SK-N-SH treated with all-trans-retinoic acid at 6 μM for 48 hours (cell line): ENCODE measurements at regions not wholly inside any gene's neighbourhood (a gene's known extent, or its start where the extent isn't known, plus 50 kb on each side); places are given as distances from the start of the nearest gene placed in this dataset.

Experiments
- ATAC-seq: fragments of 200-7000 bp; cut with Tn5 transposase; 3 replicates; pipeline ENCODE4 v1.9.1; 2020; ENCODE audit warnings: mild to moderate bottlenecking, moderate library complexity
- ARNTL ChIP-seq: fragments of 450-650 bp; formaldehyde crosslinking; IDR thresholded peaks from 2 replicates; pipeline ENCODE4 v1.5.0; 2020; ENCODE audit warnings: low read depth, mild to moderate bottlenecking, moderate library complexity, borderline replicate concordance
- CREB5 ChIP-seq: fragments of 250-450 bp; sonication (Bioruptor Pico); IDR thresholded peaks from 2 replicates; pipeline ENCODE4 v1.5.1; 2020; ENCODE audit warnings: low read depth, mild to moderate bottlenecking, moderate library complexity
- CSDC2 ChIP-seq: fragments of 250-450 bp; sonication (Bioruptor Pico); IDR thresholded peaks from 2 replicates; pipeline ENCODE4 v1.5.0; 2020; ENCODE audit warnings: mild to moderate bottlenecking, moderate library complexity
- CSRNP3 ChIP-seq: fragments of 250-450 bp; sonication (Bioruptor Pico); IDR thresholded peaks from 2 replicates; pipeline ENCODE4 v1.5.1; 2021; ENCODE audit warnings: mild to moderate bottlenecking, moderate library complexity
- GLIS3 ChIP-seq: fragments of 250-450 bp; sonication (Bioruptor Pico); IDR thresholded peaks from 2 replicates; pipeline ENCODE4 v1.5.0; 2020; ENCODE audit warnings: mild to moderate bottlenecking, moderate library complexity
- ISL1 ChIP-seq: fragments of 250-450 bp; sonication (Bioruptor Pico); IDR thresholded peaks from 2 replicates; pipeline ENCODE4 v2.1.2; 2022; ENCODE audit warnings: mild to moderate bottlenecking, moderate library complexity
- PATZ1 ChIP-seq: fragments of 250-450 bp; sonication (Bioruptor Pico); IDR thresholded peaks from 2 replicates; pipeline ENCODE4 v1.8.0; 2020; ENCODE audit warnings: mild to moderate bottlenecking, moderate library complexity, borderline replicate concordance
- SNAI2 ChIP-seq: fragments of 250-450 bp; sonication (Bioruptor Pico); IDR thresholded peaks from 2 replicates; pipeline ENCODE4 v1.5.0; 2020; ENCODE audit warnings: mild to moderate bottlenecking, moderate library complexity
- TCF4 ChIP-seq: fragments of 250-450 bp; sonication (Bioruptor Pico); IDR thresholded peaks from 2 replicates; pipeline ENCODE4 v1.8.0; 2021; ENCODE audit warnings: mild to moderate bottlenecking, moderate library complexity, borderline replicate concordance
- TOX ChIP-seq: fragments of 250-450 bp; sonication (Bioruptor Pico); IDR thresholded peaks from 2 replicates; pipeline ENCODE4 v1.8.0; 2021; ENCODE audit warnings: mild to moderate bottlenecking, moderate library complexity, borderline replicate concordance
- TSHZ2 ChIP-seq: fragments of 250-450 bp; sonication (Bioruptor Pico); IDR thresholded peaks from 2 replicates; pipeline ENCODE4 v1.5.0; 2020; ENCODE audit warnings: mild to moderate bottlenecking, moderate library complexity
- ZC3H10 ChIP-seq: fragments of 250-450 bp; sonication (Bioruptor Pico); IDR thresholded peaks from 2 replicates; pipeline ENCODE4 v1.5.1; 2021; ENCODE audit warnings: mild to moderate bottlenecking, moderate library complexity
- ZNF565 ChIP-seq: fragments of 450-650 bp; formaldehyde crosslinking; conservative IDR thresholded peaks from 2 replicates; pipeline ENCODE4 v1.5.0; 2020; ENCODE audit warnings: low read depth, mild to moderate bottlenecking, moderate library complexity
- ZNF70 ChIP-seq: fragments of 450-650 bp; formaldehyde crosslinking; IDR thresholded peaks from 2 replicates; pipeline ENCODE4 v1.5.0; 2020; ENCODE audit warnings: mild to moderate bottlenecking, moderate library complexity

GRCh38 chr2:12514168-12514567, 202.6 kb upstream of the TRIB2 start:
- no peak for TF ChIP-seq TOX (CRISPR knock-in tag)
- no peak for TF ChIP-seq SNAI2 (CRISPR knock-in tag)
- no peak for TF ChIP-seq CREB5 (CRISPR knock-in tag)
- TF ChIP-seq TCF4 (CRISPR knock-in tag), result no peak
- no peak for TF ChIP-seq ARNTL (CRISPR knock-in tag)
- no peak for TF ChIP-seq GLIS3
- no peak for TF ChIP-seq ISL1 (CRISPR knock-in tag)
- no peak for TF ChIP-seq CSRNP3 (CRISPR knock-in tag)
- no peak for TF ChIP-seq CSDC2 (CRISPR knock-in tag)
- ATAC-seq, result no peak

- peak; percentile 61; the same call in 1 of the 2 replicates for TF ChIP-seq TSHZ2
- 0 out of 2 replicates have a peak, but pooled peaks have one; percentile 16 for TF ChIP-seq TCF4 (CRISPR knock-in tag)
- TF ChIP-seq ZNF70 (CRISPR knock-in tag), result no peak
- no peak for TF ChIP-seq ZC3H10
- no peak for TF ChIP-seq ZNF565 (CRISPR knock-in tag)
- peak; percentile 28; the same call in 1 of the 2 replicates for TF ChIP-seq ISL1 (CRISPR knock-in tag)
- no peak for TF ChIP-seq CSRNP3 (CRISPR knock-in tag)
- no peak for TF ChIP-seq PATZ1 (CRISPR knock-in tag)
- TF ChIP-seq, all 23 proteins: peak for 3
These were observed 201.9 kb upstream of the TRIB2 start for GRCh38 chr2:12514631-12515437.

GRCh38 chr2:12515871-12516270, 200.9 kb upstream of the TRIB2 start:
- TF ChIP-seq CSRNP3 (CRISPR knock-in tag), result no peak
- no peak for TF ChIP-seq CSDC2 (CRISPR knock-in tag)
- no peak for TF ChIP-seq TSHZ2
- ATAC-seq, result no peak

More at GRCh38 chr2:12514631-12515437, 201.9 kb upstream of the TRIB2 start:
- ATAC-seq, result peak; percentile 86
